ENCODE measurements at regions not wholly inside any gene's neighbourhood (a gene's known extent, or its start where the extent isn't known, plus 50 kb on each side); places are given as distances from the start of the nearest gene placed in this dataset.
"Not testable (repeated sequence)": the region's sequence is repeated elsewhere in the genome, so short reads cannot be mapped to it uniquely, and the experiment has no call there.

DNA sequence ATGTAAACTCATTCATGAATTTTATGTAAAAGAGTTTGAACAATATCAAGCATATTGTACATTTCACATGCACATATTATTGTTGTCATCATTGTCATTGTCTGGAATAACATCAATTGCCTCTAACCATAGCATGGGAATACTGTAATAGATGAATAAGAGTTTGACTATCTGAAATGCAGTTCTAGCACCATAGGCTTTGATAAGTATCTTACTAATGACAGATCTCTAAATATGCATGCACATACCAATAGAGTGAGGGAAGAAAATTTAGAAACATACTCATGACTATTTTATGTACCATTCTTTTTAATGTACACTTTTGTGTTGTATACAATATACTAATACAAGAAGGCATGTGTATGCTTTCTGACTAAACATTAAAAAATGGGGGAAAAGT is 161.6 kb upstream of the SPRY1 start:
- TF ChIP-seq CTCF (conservative IDR thresholded peaks at IDR 0.05; ENCODE audit: low read depth, low read length) = no peak
- Histone ChIP-seq H3K27me3 (ENCODE audit: insufficient read depth, low read depth) (no peaks in the 10 kb centered on the region), H3K4me3 (IDR thresholded peaks at IDR 0.05; ENCODE audit: insufficient read depth, low read depth, low read length) (no peak overlapping the region), H2AFZ (ENCODE audit: low read depth) (no peak overlapping the region), H3K27ac (no peak overlapping the region), H3K9ac (no peak overlapping the region), H3K4me2 (no peak overlapping the region), H3K4me1 (ENCODE audit: low read depth, poor library complexity, severe bottlenecking) (no peaks in the 10 kb centered on the region), H3K79me2 (ENCODE audit: insufficient read depth, low read depth) (no peaks in the 10 kb centered on the region), H3K36me3 (ENCODE audit: insufficient read depth) (no peaks in the 10 kb centered on the region), H4K20me1 (ENCODE audit: insufficient read depth) (no peaks in the 10 kb centered on the region)

DNA sequence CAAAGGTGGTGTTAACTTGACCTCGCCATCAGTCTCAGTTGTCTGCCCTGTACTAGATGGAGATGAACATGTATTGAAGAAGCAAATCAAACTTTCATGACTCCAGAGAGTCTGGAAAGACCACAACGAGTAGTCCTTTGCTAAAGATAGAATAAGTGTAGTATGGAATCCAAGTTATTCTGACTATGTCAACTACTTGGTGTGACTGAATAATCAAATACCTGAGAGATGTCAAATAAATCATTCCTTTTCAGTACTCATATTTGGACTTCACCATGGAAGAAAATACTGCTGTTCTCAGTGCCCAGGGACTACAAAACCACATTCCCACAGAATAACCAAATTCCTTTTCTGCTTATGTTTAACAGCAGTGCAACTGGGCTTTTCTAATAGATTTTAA is 161.2 kb upstream of the SPRY1 start:
- H2AFZ ChIP-seq (ENCODE audit: low read depth) = no peak overlapping the region
- H3K79me2 ChIP-seq (ENCODE audit: insufficient read depth, low read depth) = no peaks in the 10 kb centered on the region
- H3K36me3 ChIP-seq (ENCODE audit: insufficient read depth) = no peaks in the 10 kb centered on the region
- H3K4me1 ChIP-seq (ENCODE audit: low read depth, poor library complexity, severe bottlenecking) = no peaks in the 10 kb centered on the region
- H3K27ac ChIP-seq = no peak overlapping the region
- no peak for TF ChIP-seq CTCF (conservative IDR thresholded peaks at IDR 0.05; ENCODE audit: low read depth, low read length)
- no peaks in the 10 kb centered on the region for H3K27me3 ChIP-seq (ENCODE audit: insufficient read depth, low read depth)
- no peaks in the 10 kb centered on the region for H4K20me1 ChIP-seq (ENCODE audit: insufficient read depth)
- H3K9ac ChIP-seq = no peak overlapping the region
- no peak overlapping the region for H3K4me2 ChIP-seq
- H3K4me3 ChIP-seq (IDR thresholded peaks at IDR 0.05; ENCODE audit: insufficient read depth, low read depth, low read length) = no peak overlapping the region

- Histone ChIP-seq H3K4me1 (ENCODE audit: low read depth, poor library complexity, severe bottlenecking) (no peaks in the 10 kb centered on the region), H3K36me3 (ENCODE audit: insufficient read depth) (no peaks in the 10 kb centered on the region), H2AFZ (ENCODE audit: low read depth) (no peak overlapping the region), H3K27ac (no peak overlapping the region), H3K9ac (no peak overlapping the region), H3K4me2 (no peak overlapping the region), H3K4me3 (IDR thresholded peaks at IDR 0.05; ENCODE audit: insufficient read depth, low read depth, low read length) (no peak overlapping the region), H3K27me3 (ENCODE audit: insufficient read depth, low read depth) (no peaks in the 10 kb centered on the region), H3K79me2 (ENCODE audit: insufficient read depth, low read depth) (no peaks in the 10 kb centered on the region), H4K20me1 (ENCODE audit: insufficient read depth) (no peaks in the 10 kb centered on the region)
- no peak for TF ChIP-seq CTCF (conservative IDR thresholded peaks at IDR 0.05; ENCODE audit: low read depth, low read length)
These were observed 160.0 kb upstream of the SPRY1 start for GRCh38 chr4:123236606-123237005.

- not testable (repeated sequence) for H3K4me3 ChIP-seq (IDR thresholded peaks at IDR 0.05; ENCODE audit: insufficient read depth, low read depth, low read length); H3K4me1 ChIP-seq (ENCODE audit: low read depth, poor library complexity, severe bottlenecking); H3K27ac ChIP-seq
These were observed 156.3 kb upstream of the SPRY1 start for GRCh38 chr4:123240286-123240685.

GRCh38 chr4:123243220-123243619 is 153.4 kb upstream of the SPRY1 start:
- not testable (repeated sequence) for H3K4me2 ChIP-seq; H3K4me3 ChIP-seq (IDR thresholded peaks at IDR 0.05; ENCODE audit: insufficient read depth, low read depth, low read length); H3K4me1 ChIP-seq (ENCODE audit: low read depth, poor library complexity, severe bottlenecking); H2AFZ ChIP-seq (ENCODE audit: low read depth); H3K36me3 ChIP-seq (ENCODE audit: insufficient read depth); H3K27me3 ChIP-seq (ENCODE audit: insufficient read depth, low read depth); H3K27ac ChIP-seq; H3K79me2 ChIP-seq (ENCODE audit: insufficient read depth, low read depth); H3K9ac ChIP-seq; H4K20me1 ChIP-seq (ENCODE audit: insufficient read depth)

More at GRCh38 chr4:123240286-123240685, 156.3 kb upstream of the SPRY1 start:
- H3K79me2 ChIP-seq (ENCODE audit: insufficient read depth, low read depth); H4K20me1 ChIP-seq (ENCODE audit: insufficient read depth); H3K4me2 ChIP-seq; H3K9ac ChIP-seq; H2AFZ ChIP-seq (ENCODE audit: low read depth); H3K36me3 ChIP-seq (ENCODE audit: insufficient read depth); H3K27me3 ChIP-seq (ENCODE audit: insufficient read depth, low read depth): not testable (repeated sequence)

Data from KMS-11 (cell line).